Hepatic stellate cell (primary cell): ENCODE measurements at regions not wholly inside any gene's neighbourhood (a gene's known extent, or its start where the extent isn't known, plus 50 kb on each side); places are given as distances from the start of the nearest gene placed in this dataset.

Source experiments
- DNase-seq: peaks from one replicate; pipeline ENCODE4 v3.0.0; 2011; ENCODE audit warnings: low spot score

DNA sequence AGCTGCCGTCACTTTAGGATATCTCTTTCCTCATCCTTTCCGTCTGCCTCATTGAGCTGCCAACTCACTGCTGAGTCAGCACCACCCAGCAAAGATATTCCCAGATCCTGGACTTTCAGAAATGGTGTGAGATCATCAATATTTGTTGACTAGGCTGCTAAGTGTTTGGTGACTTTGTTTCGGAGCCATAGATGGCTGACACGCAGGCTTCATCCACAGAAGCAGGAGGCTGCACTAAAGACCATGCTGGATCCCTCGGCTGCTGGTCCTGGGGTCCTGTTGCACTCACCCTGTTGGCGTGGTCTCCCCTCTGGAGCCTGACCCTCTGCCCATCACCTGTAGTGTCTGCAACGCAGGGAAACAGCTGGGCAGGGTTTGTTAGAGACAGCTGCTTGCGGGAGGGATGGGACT, 96.5 kb downstream of the ERMARD start:
- no peak for DNase-seq

DNA sequence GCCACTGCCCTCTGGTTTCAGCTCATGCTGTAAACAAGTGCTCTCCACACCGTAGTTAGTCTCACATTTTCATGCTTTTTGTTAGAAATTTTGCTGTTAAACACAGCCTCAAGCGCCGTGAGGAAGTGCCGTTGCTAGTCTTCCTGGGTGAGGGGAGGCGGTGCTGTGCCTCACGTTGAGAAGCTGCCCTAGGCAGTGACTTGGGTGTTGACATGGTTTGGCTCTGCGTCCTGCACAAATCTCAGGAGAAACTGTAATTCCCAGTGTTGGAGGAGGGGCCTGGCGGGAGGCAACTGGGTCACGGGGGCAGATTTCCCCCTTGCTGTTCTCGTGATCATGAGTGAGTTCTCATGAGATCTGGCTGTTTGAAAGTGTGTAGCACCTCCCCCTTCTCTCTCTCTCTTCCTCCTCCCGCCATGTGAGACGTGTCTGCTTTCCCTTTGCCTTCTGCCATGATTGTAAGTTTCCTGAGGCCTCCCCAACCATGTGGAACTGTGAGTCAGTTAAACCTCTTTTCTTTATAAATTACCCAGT, 95.8 kb downstream of the ERMARD start:
- no peak for DNase-seq

DNA sequence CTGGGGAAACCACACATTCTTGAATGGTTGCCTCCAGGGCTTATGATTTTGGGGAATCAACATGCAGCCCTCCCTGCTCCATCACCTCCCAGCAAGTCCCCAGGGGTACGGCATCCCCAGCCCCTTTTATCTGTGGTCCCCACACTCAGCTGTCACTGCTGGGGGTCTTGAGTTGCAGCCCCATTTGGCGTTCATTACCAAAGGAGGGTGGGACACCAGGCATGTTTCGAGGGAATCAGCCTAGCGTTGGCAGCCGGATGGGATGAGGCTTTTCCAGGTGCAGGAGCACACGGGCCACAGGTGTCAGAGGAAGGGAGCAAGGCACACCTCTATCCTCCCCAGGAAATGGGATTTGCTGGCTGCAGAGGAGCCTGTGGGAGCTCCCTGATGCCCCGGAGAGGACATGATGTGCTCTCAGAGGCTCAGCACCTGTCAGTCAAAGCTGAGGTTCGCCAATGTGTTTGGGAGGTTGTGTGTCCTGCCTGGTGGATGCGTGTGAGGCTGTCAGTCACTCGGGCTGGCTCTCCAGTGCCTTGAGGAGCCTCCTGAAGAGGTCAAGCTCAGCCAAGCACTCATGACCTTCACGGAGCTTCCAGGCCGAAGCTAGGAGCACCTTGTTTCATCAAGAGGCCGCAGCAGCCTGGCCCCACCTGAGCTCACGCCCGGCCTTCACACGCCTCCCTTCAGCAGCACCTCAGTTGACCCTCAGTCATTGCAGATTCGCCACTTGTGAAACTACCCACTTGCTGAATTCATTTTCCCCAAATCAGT, 95.0 kb downstream of the ERMARD start:
- DNase-seq, result no peak

DNA sequence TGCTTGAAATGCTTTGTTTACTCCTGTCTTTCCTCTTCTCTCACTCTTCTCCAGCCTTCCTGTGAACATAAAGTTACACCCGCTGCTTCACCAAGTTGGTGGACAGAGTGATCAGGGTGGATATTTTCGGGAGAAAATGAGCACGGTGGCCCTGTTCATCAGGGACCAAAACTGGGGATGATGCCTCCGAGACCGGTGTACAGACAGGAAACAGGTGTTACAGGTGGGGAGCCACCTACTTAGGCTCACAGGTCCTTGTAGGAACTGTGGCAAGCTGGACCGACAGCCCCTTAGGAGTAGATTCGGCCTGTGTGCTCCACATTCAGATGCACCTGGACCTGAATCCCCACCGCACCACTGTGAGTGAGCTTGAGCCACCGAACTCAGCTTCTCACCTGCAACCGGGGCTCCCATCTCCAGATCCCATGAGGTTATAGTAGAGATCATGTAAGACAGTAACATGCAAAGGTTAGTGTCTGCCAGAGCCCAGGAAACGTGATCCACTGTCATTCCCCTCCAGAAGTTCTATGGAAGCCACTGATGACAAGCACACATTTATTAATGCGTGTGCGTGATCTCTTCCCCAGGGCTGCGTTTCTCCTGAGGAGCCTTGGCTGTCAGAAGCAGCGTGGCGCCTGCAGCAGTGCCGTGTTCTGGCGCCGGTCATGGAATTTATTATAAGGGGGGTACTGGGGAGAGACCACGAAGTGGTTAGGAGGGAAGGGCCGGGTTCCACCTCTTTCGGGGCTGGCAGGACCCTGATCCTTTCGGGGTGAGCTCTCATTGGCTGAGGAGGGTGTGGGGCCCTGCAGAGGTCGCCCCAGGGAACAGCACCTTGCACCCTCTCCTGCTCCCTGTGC, 94.2 kb downstream of the ERMARD start:
- DNase-seq, result no peak

DNA sequence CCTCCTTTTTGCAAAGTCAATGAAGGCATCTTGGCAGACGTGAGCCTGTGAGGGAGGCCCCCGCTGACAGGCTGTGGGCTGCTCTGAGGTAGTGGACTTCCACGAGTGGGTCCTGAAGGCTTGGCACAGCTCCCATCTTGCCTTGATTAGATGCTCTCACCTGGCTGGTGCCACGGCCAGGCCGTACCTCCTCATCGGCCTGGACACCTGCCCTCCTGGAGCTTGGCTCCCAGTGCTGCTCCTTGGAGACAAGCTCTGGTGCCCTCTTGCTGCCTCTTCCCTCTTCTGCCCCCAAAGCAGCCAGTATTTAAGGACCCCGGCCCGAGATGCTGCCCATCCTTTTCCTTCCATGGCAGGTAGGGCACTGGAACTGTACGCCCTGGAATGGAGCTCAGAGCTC, 93.5 kb downstream of the ERMARD start:
- DNase-seq, result no peak

DNA sequence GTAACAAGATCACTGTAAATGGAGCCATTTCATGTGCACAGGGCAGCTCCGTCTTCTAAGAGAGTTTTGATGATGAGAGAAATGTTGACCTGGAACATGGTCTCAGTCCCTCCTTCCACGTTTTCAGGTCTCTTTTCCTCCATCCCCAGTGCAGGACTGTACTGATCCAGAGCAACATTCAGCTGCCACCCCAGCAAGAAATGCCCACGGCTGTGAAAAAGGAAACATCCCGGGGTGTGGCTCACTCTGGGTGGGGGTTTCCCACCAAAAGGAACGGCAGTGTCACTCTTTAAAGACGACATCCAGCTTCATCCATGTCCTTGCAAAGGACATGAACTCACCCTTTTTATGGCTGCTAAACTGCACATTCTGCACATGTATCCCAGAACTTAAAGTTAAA, 92.6 kb downstream of the ERMARD start:
- DNase-seq, result no peak

DNA sequence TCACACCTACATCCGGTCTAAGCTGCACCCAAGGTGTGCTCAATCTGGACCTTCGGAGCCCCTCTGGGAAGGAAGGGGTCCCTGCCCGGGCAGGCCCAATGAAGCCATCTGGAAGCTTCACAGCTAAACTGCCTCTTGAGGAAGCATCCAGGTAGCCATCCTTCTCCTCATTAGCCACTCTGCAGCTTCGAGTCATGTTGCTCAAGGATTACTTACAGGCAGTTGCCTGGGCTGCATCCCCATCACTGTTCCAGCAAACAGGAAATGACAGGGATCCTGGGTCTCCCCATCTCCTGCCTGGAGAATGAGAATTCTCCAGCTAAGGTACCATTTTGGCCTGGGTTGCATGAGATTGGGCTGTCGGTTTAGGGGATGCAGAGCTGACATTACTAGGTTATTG, 91.7 kb downstream of the ERMARD start:
- no peak for DNase-seq

DNA sequence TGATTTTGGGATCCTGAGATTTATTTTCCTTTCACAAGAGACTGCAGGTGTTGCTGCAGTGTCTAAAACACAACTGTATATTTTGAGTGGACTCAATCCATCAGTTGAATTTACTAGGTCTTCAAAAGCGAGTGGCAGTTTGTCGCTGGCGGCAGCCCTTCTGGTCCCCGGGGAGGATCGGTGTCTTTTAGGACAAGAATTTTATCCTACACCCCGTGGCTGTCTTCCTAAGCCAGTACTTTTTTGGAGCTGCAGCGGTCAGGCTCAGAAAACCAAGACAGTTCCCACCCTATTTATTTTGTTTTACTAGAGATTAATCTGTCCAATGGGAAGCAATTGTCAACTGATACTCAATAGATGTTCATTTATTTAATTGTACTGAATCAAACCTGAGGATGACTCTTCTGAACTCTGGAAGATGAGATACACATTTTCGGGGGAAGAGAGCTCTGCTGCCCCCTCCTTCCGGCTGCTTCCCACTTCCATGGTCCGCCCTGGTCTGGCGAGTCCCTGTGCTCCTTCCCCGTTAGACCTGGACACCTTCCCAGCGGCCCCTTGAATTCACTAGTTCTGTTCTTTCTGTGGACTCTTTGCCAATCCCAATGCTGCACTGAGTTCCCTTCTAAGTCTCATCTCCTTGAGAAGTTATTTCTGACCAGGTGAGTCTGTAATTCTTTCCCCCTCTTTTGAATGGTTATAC, 90.6 kb downstream of the ERMARD start:
- no peak for DNase-seq

DNA sequence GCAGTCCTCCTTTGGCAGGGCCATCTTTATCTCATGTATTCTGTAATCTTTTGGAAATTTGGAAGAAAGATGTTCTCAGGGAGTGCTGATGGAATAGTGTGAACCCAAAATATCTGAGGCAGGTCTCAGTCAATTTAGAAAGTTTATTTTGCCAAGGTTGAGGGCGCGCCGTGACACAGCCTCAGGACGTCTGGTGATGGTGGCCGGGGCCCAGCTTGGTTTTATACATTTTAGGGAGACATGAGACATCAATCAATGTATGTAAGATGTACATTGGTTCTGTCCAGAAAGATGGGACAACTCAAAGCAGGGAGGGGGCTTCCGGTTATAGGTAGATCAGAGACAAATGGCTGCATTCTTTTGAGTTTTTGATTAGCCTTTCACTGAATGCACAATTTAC, 89.8 kb downstream of the ERMARD start:
- no peak for DNase-seq

DNA sequence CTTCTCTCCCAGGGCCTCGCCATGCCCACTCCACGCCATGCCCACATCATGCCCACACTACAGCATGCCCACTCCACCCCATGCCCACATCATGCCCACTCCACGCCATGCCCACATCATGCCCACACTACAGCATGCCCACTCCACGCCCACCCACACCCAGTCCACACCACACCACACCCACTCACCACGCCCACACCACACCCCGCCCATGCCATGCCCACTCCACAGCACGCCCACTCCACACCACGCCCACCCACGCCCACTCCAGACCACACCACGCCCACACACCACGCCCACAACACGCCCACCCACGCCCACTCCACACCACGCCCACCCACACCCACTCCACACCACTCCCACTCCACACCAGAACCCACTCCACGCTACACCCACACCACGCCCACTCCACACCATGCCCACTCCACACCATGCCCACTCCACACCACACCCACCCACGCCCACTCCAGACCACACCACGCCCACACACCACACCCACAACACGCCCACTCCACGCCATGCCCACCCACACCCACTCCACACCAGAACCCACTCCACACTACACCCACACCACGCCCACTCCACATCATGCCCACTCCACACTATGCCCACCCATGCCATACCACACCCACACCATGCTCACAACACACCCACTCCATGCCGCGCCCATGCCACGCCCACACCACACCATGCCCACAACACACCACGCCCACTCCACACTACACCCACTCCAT, 88.6 kb downstream of the ERMARD start:
- no peak for DNase-seq

DNA sequence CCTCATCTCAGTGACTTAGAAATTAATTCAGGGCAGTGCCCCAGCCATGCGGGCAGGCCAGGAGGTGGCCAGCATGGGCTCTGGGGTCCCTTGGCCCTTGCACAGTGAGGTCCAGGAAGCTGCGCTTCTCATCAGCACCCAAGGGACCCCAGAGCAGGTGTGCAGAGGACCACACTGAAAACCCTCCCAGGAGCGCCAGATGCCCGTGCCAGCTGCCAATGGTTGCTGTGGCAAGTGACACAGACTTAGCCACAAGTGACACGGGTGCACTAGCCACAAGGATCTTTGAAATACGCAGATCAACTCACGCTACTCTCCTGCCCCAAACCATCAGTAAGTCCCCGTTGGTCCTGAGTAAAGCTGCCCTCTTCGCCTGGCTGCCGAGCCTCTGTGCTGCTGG, 88.1 kb downstream of the ERMARD start:
- no peak for DNase-seq

DNA sequence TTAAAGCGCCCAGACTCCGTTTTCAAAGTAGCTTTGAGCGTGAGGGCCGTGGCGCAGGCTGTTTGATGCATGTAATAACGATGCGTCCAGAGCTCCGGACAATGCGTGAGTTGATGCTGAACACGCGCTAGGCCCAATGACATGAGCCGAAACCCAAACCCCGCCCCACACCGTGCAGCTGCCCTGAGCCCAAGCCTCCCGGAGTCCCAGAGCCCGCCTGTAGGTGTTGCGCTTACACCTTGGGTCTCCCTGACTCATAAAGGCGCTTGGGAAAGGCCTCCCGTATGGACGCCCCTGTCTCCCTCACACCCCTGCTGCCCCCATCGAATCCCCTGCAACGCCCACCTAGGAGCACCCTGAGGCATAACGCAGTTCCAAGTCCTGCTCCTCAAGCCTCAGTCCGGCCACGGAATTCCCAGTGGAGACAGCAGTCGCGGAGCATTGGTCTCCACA, 87.6 kb downstream of the ERMARD start:
- no peak for DNase-seq

DNA sequence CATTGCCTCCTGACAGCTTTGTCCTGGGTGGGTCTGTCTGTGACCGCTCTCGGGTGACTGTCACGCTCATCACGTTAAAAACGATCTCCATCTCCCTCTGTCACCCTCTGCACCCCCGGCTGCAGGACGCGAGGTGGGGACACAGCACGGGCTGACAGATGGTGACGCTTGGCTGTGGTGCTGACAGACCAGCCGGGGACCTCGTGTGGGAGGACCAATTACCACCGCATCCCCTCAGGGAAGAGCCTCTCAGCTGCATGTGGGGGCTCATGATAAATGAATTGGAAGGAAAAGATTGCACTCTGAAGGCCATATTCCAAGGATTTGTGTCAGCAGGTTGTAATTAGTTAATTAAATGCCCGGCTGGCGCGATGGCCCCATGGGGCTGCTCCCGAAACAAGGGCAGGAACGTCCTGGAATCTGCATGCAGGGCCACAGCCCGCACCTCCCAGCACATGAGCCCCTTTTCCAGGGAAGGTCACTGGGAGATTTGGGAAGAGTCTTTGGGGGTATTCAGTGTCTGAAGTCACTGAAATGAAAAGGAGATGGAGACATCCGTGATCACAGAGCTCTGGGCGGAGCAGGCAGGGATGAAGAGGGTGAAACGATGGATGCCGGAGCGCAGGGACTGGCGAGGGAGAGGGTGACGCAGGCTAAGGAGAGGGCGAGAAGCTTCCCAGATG, 87.1 kb downstream of the ERMARD start:
- no peak for DNase-seq

DNA sequence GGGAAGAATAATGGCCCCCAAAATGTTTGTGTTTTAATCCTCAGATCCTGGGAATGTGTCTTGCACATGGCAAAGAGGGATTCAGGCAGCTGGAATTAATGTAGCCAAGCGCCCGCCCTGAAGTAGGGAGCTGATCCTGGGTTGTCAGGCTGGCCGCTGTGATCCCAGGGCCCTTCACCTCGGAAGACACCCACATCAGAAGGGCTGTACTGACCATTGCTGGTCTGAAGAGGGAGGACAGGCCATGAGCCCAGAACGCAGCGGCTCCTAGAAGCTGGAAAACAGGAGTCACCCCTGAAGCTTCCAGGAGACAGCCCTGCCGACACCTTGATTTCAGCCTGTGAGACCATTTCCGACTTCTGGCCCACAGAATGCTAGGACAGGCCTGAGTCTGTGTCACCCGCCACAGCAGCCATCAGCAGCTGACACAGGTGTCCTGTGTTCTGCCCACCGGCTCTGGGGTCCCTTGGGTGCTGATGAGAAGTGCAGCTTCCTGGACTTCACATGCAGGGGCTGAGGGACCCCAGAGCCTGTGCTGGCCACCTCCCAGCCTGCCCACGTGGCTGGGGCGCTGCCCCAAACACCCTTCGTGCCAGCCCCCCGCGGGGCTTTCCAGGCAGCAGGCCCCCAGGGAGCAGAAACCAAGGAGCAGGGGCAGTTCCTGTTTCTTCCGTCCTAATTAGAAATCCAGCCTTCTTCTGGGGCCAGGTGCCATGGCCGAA, 86.3 kb downstream of the ERMARD start:
- DNase-seq, result no peak

DNA sequence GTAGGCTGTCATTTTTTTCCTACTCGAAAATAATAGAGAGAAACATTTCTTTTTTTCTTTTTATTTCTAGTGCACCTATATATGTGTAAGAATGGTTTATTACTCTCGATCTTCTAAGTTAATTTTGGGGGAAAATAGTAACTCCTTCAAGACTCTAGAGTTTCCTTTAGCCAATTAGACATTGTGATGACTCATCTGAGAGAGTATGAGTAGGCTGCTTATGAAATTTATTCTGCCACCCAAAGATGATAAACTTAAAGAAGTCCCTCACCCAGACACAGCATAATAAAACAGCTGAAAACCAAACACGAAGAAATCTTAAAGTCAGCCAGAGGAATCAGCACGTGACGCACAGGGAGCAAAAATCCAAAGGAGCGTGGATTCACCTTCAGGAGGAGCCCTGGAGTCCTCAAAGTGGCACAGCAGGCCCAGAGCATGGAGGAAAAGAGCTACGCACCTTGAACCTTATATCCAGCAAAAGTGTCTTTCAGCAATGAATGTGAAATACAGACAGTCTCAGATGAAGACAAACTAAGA, 81.9 kb downstream of the ERMARD start:
- DNase-seq, result no peak

DNA sequence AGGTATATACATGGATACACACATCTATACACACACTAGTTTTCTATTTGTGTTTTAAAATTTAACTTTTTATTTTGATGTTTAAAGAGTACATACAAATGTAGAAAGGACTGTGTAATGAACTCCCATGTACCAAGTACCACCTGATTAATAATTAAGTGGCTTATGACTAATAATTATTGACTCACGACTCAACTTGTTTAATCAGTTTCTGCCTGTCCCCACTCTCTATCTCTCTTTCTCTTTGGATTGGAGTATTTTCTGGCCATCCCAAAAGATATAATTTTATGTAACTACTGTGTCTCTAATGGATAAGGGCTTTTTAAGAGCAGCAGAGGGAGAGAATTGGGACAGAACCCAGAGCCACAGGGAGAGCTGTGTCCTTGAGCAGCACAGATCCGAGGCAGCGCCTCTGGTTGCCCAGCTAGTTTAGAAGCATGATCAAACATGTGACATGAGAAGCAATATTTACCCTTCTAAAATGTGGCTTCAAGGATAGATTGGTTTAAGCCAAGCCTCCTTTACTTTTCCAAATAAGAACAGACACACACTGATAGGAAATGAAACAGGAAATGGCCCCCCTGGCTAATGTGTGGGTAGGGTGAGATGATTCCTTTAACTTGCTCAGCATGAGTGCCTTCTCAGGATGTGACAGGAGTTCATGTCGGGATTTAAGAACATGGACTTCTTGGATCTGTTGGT, 81.0 kb downstream of the ERMARD start:
- no peak for DNase-seq

DNA sequence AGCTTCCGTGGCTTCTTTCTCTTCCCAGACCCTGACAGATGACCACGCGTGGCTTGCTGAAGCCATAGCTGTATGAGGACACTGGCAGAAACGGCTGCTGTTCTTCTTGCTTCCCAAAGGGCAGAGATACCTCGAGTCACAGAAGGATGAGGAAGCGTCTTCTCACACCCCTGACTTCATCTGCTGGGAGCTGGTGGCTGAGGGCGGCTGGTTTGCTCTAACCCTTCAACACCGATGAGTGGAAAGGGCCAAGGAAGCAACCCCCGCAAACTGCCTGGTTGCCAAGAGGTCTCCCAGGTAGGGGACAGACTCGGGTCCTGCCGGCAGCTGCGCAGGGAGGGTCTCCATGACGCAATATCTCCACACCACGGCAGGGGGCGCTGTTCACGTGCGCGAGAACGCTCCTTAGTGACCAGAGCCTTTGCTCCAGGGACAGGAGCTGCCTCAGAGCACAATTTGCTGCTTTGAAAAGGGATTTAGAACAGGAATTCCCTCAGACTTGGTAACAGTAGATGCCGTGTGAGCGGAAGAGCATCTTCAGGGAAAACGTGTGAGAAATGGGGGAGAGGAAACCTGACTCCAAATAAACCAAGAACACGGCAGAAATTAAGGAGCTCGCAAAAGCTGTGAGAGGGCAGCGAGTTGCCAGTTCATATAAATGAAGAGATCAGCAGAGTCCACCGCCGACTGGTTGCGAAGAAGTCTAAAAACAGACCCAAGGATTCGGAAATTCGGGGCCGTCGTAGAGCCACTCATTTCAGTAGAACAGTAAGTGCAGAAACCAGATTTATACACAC, 80.2 kb downstream of the ERMARD start:
- peak; percentile 75 for DNase-seq
